ENCODE measurements at regions not wholly inside any gene's neighbourhood (a gene's known extent, or its start where the extent isn't known, plus 50 kb on each side); places are given as distances from the start of the nearest gene placed in this dataset.

DNA sequence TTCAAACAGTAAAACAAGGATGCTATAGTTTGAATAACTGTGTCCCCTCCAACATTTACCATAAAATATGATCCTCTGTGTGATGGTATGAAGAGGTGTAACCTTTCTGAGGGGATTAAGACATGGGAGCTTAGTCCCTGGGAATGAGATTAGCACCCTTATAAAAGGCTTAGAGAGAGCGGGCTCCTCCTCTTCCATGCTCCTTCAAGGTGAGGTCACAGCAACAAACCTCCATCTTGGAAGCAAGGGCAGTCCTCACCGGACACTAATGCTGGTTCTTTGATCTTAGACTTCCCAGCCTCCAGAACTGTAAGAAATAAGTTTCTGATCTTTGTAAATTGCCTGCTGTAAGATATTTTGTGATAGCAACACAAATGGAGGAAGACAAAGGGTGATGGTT lies 700.3 kb downstream of the TMEM182 start:
- TF ChIP-seq, protein P1, sequence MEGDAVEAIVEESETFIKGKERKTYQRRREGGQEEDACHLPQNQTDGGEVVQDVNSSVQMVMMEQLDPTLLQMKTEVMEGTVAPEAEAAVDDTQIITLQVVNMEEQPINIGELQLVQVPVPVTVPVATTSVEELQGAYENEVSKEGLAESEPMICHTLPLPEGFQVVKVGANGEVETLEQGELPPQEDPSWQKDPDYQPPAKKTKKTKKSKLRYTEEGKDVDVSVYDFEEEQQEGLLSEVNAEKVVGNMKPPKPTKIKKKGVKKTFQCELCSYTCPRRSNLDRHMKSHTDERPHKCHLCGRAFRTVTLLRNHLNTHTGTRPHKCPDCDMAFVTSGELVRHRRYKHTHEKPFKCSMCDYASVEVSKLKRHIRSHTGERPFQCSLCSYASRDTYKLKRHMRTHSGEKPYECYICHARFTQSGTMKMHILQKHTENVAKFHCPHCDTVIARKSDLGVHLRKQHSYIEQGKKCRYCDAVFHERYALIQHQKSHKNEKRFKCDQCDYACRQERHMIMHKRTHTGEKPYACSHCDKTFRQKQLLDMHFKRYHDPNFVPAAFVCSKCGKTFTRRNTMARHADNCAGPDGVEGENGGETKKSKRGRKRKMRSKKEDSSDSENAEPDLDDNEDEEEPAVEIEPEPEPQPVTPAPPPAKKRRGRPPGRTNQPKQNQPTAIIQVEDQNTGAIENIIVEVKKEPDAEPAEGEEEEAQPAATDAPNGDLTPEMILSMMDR (IDR thresholded peaks at IDR 0.05) = no peak
- TF ChIP-seq POLR2A (IDR thresholded peaks at IDR 0.05) = no peak

Data from testis (tissue), 2 donors.